ENCODE measurements at regions not wholly inside any gene's neighbourhood (a gene's known extent, or its start where the extent isn't known, plus 50 kb on each side); places are given as distances from the start of the nearest gene placed in this dataset.

- no peak for TF ChIP-seq ELF1 (CRISPR knock-in tag; IDR thresholded peaks at IDR 0.05)
- TF ChIP-seq TOE1 (CRISPR knock-in tag; IDR thresholded peaks at IDR 0.05), result no peak
- TF ChIP-seq SRSF1 (optimal IDR thresholded peaks at IDR 0.05; ENCODE audit: low read depth, low read length), result no peak
- TF ChIP-seq CREBL2 (CRISPR knock-in tag; IDR thresholded peaks at IDR 0.05; ENCODE audit: borderline replicate concordance), result no peak
- no peak for TF ChIP-seq SPEN (CRISPR knock-in tag; IDR thresholded peaks at IDR 0.05; ENCODE audit: low read depth)
These were observed 443.0 kb upstream of the CCL2 start (continued) for GRCh38 chr17:33811984-33812577.

GRCh38 chr17:33814852-33815251 lies 440.2 kb upstream of the CCL2 start:
- H3K4me1 ChIP-seq (ENCODE audit: insufficient read depth, low read length), result no peaks in the 10 kb centered on the region
- no peak overlapping the region for H3K4me2 ChIP-seq (ENCODE audit: low read depth, low read length)
- no peaks in the 10 kb centered on the region for H4K20me1 ChIP-seq (ENCODE audit: insufficient read depth, low read length)
- no peak overlapping the region for H2AFZ ChIP-seq (ENCODE audit: low read length)
- CTCF ChIA-PET (ENCODE audit: low intra/inter-chr PET ratio, low total read pairs), result no interaction called here
- in situ Hi-C loops (cut with HindIII; ENCODE audit: extremely low pct_ligation_motif_present, low pct_unique_long_range_greater_than_20kb), result loop anchor here (10.0 kb wide), 1 partner anchor 60 kb away; no protein-coding TSS in a partner anchor
- ATAC-seq (no peak), DNase-seq (ENCODE audit: low spot score) (no peak), FAIRE-seq (no peak)
- no peaks in the 10 kb centered on the region for H3K27me3 ChIP-seq (ENCODE audit: control insufficient read depth in 1 of 2, insufficient read depth in 2 of 2, low read length in 2 of 2)
- no peaks in the 10 kb centered on the region for H3K9me3 ChIP-seq (ENCODE audit: low read length)
- 0% methylated on average over 1 of the region's 2 CpGs for WGBS (ENCODE audit: low lambda C conversion rate)
- H3K36me3 ChIP-seq (replicated peaks in 1 of 2; ENCODE audit: control insufficient read depth in 1 of 2, insufficient read depth in 2 of 2, low read length in 2 of 2), result no peaks in the 10 kb centered on the region
- H3K4me3 ChIP-seq (replicated peaks in 1 of 3; ENCODE audit: insufficient read depth in 1 of 3, low read depth in 2 of 3, low read length in 3 of 3), result no peak overlapping the region
- BruUV-seq (replicated peaks), result no TSS peak
- no peak overlapping the region for H3K9ac ChIP-seq (ENCODE audit: insufficient read depth, low read depth, low read length)
- H3K27ac ChIP-seq (ENCODE audit: extremely low read length, insufficient read depth, low read length), result no peak overlapping the region
- no peaks in the 10 kb centered on the region for H3K79me2 ChIP-seq (ENCODE audit: insufficient read depth, low read length)
- POLR2A ChIA-PET, result no interaction called here
- intact Hi-C loops (cut with micrococcal nuclease; ENCODE audit: unreplicated experiment), result no loop called here
- TF ChIP-seq RORA (CRISPR knock-in tag; IDR thresholded peaks at IDR 0.05) (no peak), KAT8 (CRISPR knock-in tag; IDR thresholded peaks at IDR 0.05) (no peak), GLI4 (CRISPR knock-in tag; IDR thresholded peaks at IDR 0.05; ENCODE audit: borderline replicate concordance) (no peak)

Data from HepG2 (cell line).